ENCODE measurements at regions not wholly inside any gene's neighbourhood (a gene's known extent, or its start where the extent isn't known, plus 50 kb on each side); places are given as distances from the start of the nearest gene placed in this dataset.

DNA sequence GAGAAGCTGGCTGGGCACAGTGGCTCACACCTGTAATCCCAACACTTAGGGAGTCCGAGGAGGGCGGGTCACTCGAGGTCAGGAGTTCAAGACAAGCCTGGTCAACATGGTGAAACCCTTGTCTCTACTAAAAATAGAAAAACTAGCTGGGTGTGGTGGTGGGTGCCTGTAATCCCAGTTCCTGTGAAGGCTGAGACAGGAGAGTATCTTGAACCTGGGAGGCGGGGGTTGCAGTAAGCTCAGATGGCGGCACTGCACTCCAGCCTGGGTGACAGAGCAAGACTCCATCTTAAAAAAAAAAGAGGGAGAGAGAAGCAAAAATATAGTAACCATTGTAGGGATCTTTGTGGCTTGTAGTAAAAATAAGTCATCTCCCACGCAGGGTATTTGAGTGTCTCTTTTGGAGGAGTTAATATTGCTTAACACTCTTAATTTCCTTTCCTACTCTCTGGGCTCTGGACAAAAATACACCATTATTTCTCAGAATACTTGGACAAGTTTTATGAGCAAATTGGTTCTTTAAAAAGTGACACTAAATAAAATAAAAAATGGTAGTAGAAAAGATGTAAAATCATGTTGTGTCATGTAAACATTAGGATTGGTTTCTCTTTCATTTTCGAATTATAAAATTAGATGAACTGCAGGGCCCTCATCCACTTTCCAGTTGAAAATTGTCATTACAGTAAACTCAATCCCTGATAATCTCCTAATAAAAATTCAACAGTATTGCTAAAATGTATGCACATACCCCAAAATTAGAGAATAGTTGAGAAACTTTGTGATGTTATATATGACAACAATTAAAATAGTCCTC lies 61.1 kb upstream of the C12orf71 start:
- TF ChIP-seq CTCF (conservative IDR thresholded peaks at IDR 0.05; ENCODE audit: low read depth, low read length) = no peak
- TF ChIP-seq EZH2 (IDR thresholded peaks at IDR 0.05; ENCODE audit: borderline replicate concordance, low read depth, low read length, poor library complexity, severe bottlenecking) = no peak

Measured in A673 (cell line).